H1 (cell line): ENCODE measurements at regions not wholly inside any gene's neighbourhood (a gene's known extent, or its start where the extent isn't known, plus 50 kb on each side); places are given as distances from the start of the nearest gene placed in this dataset.

Source experiments
- CTCF ChIA-PET: fragments of 300-600 bp; sonication (Branson Sonifier 250); formaldehyde crosslinking; loops from one replicate; lab custom pipeline; 2021; ENCODE audit not compliant: partially characterized antibody; lab: Charles Lee
- POLR2A ChIA-PET: fragments of 300-600 bp; sonication (Branson Sonifier 250); formaldehyde crosslinking; loops from one replicate; lab custom pipeline; 2021; ENCODE audit warnings: inconsistent platforms; ENCODE audit not compliant: partially characterized antibody; lab: Charles Lee
- DNase-seq, 2 experiments: peaks; one replicate each; pipeline versions ENCODE4 v3.0.0 to v3.0.0-alpha.2; 2010 to 2022; ENCODE audit warnings: low spot score in 2 of 2, low read depth in 1 of 2, mixed read lengths in 1 of 2
- FAIRE-seq: peaks from 2 replicates; lab custom pipeline; 2011; peaks lifted over from hg19 to GRCh38; lab: Jason Lieb, UNC
- H2AFZ ChIP-seq: 2 replicates; pipeline ENCODE4 v1.8.1; 2012; ENCODE audit warnings: low read length, inconsistent platforms
- H2AK5ac ChIP-seq: 2 replicates; pipeline ENCODE4 v1.6.1; 2013; ENCODE audit warnings: low read depth, low read length
- H2BK120ac ChIP-seq: replicated peaks from 2 replicates; pipeline ENCODE3; 2013; ENCODE audit warnings: low read depth, low read length, inconsistent platforms
- H2BK12ac ChIP-seq: 2 replicates; pipeline ENCODE4 v1.6.1; 2013; ENCODE audit warnings: low read depth, low read length
- H2BK15ac ChIP-seq: 2 replicates; pipeline ENCODE4 v1.6.1; 2013; ENCODE audit warnings: low read length
- H2BK20ac ChIP-seq: 2 replicates; pipeline ENCODE4 v1.6.1; 2013; ENCODE audit warnings: low read length
- H2BK5ac ChIP-seq: 2 replicates; pipeline ENCODE4 v1.6.1; 2013; ENCODE audit warnings: low read depth, low read length
- H3K14ac ChIP-seq: 2 replicates; pipeline ENCODE4 v1.6.1; 2013; ENCODE audit warnings: inconsistent platforms; ENCODE audit not compliant: insufficient read length
- H3K18ac ChIP-seq: 2 replicates; pipeline ENCODE4 v1.6.1; 2013; ENCODE audit warnings: low read length; ENCODE audit errors: extremely low read depth
- H3K23ac ChIP-seq: 2 replicates; pipeline ENCODE4 v1.6.1; 2013; ENCODE audit warnings: inconsistent platforms; ENCODE audit not compliant: insufficient read length
- H3K23me2 ChIP-seq: 2 replicates; pipeline ENCODE4 v1.6.1; 2013; ENCODE audit warnings: low read depth, low read length
- H3K27ac ChIP-seq: 2 replicates; pipeline ENCODE4 v1.6.1; 2011; ENCODE audit warnings: low read depth, low read length, inconsistent platforms
- H3K27me3 ChIP-seq, 4 experiments: replicated peaks in 1 of 4; 1 replicate in 1 of 4; 2 replicates in 3 of 4; pipeline versions ENCODE4 v1.6.1 to v1.8.1; 2011 to 2013; ENCODE audit warnings: low read length in 3 of 4, mild to moderate bottlenecking in 3 of 4, inconsistent platforms in 2 of 4, mixed read lengths in 2 of 4, moderate library complexity in 1 of 4; ENCODE audit not compliant: control insufficient read depth in 3 of 4, insufficient read depth in 3 of 4; ENCODE audit errors: extremely low read depth in 1 of 4
- H3K36me3 ChIP-seq, 4 experiments: 2 replicates each; pipeline versions ENCODE4 v1.6.1 to v1.8.1; 2011 to 2013; ENCODE audit warnings: mild to moderate bottlenecking in 4 of 4, low read length in 3 of 4, moderate library complexity in 2 of 4, control low read depth in 1 of 4, inconsistent platforms in 1 of 4; ENCODE audit not compliant: insufficient read depth in 4 of 4, control insufficient read depth in 2 of 4
- H3K4ac ChIP-seq: replicated peaks from 2 replicates; pipeline ENCODE3; 2013; ENCODE audit warnings: low read length, low read depth, mixed read lengths, inconsistent platforms; ENCODE audit not compliant: insufficient read length
- H3K4me1 ChIP-seq, 4 experiments: replicated peaks in 1 of 4; 1 replicate in 1 of 4; 2 replicates in 3 of 4; pipeline versions ENCODE4 v1.6.1 to v1.8.1; 2011 to 2013; ENCODE audit warnings: low read length in 3 of 4, inconsistent platforms in 2 of 4, mixed read lengths in 1 of 4; ENCODE audit not compliant: insufficient read depth in 4 of 4, control insufficient read depth in 3 of 4
- H3K4me2 ChIP-seq, 2 experiments: 2 replicates each; pipeline versions ENCODE4 v1.6.1 to v1.8.1; 2011 to 2013; ENCODE audit warnings: low read depth in 2 of 2, low read length in 2 of 2, control low read depth in 1 of 2, inconsistent platforms in 1 of 2, mild to moderate bottlenecking in 1 of 2; ENCODE audit not compliant: insufficient read depth in 1 of 2
- H3K4me3 ChIP-seq, 4 experiments: fragments of 200-600, 300-600 bp in 1 of 4; sonication (generic), shearing (Covaris generic), sonication (Bioruptor Twin) in 1 of 4; 2 replicates each; pipeline versions ENCODE4 v1.5.1 to v1.8.1; 2011 to 2016; ENCODE audit warnings: low read length in 4 of 4, low read depth in 3 of 4, control low read depth in 2 of 4, inconsistent platforms in 2 of 4, mild to moderate bottlenecking in 2 of 4, mixed read lengths in 1 of 4, moderate library complexity in 1 of 4; ENCODE audit not compliant: insufficient read depth in 2 of 4; ENCODE audit errors: extremely low read depth in 1 of 4
- H3K56ac ChIP-seq: replicated peaks from 2 replicates; pipeline ENCODE3; 2013; ENCODE audit warnings: low read depth, mild to moderate bottlenecking, mixed read lengths, low read length, inconsistent platforms; ENCODE audit not compliant: insufficient read length
- H3K79me1 ChIP-seq: 2 replicates; pipeline ENCODE4 v1.6.1; 2013; ENCODE audit warnings: low read depth, low read length, control low read depth
- H3K79me2 ChIP-seq, 2 experiments: 2 replicates each; pipeline versions ENCODE4 v1.6.1 to v1.8.1; 2012 to 2013; ENCODE audit warnings: low read length in 2 of 2, mild to moderate bottlenecking in 2 of 2, inconsistent platforms in 1 of 2; ENCODE audit not compliant: insufficient read depth in 2 of 2, control insufficient read depth in 1 of 2
- H3K9ac ChIP-seq, 4 experiments: replicated peaks in 1 of 4; 1 replicate in 1 of 4; 2 replicates in 3 of 4; pipeline versions ENCODE4 v1.6.1 to v1.8.1; 2011 to 2013; ENCODE audit warnings: low read depth in 3 of 4, low read length in 3 of 4, control low read depth in 2 of 4, mild to moderate bottlenecking in 2 of 4, moderate library complexity in 2 of 4, inconsistent platforms in 1 of 4; ENCODE audit errors: extremely low read depth in 1 of 4
- H3K9me3 ChIP-seq, 2 experiments: 2 replicates each; pipeline versions ENCODE4 v1.6.1 to v1.8.1; 2012 to 2013; ENCODE audit warnings: mild to moderate bottlenecking in 2 of 2, moderate library complexity in 2 of 2, control low read depth in 1 of 2, inconsistent platforms in 1 of 2, low read depth in 1 of 2, low read length in 1 of 2, mixed read lengths in 1 of 2; ENCODE audit not compliant: insufficient read depth in 2 of 2
- H4K20me1 ChIP-seq, 2 experiments: replicated peaks in 1 of 2; 2 replicates each; pipeline versions ENCODE3 to v1.8.1; 2011 to 2013; ENCODE audit warnings: inconsistent platforms in 2 of 2, low read length in 2 of 2, mild to moderate bottlenecking in 1 of 2; ENCODE audit not compliant: insufficient read depth in 2 of 2, control insufficient read depth in 1 of 2
- H4K5ac ChIP-seq: 2 replicates; pipeline ENCODE4 v1.6.1; 2013; ENCODE audit warnings: low read length, low read depth, mixed read lengths, inconsistent platforms; ENCODE audit not compliant: insufficient read length
- H4K8ac ChIP-seq: 2 replicates; pipeline ENCODE4 v1.8.0; 2013; ENCODE audit warnings: mild to moderate bottlenecking, moderate library complexity, low read length, inconsistent platforms; ENCODE audit not compliant: insufficient read depth; ENCODE audit errors: extremely low read depth
- H4K91ac ChIP-seq: replicated peaks from 2 replicates; pipeline ENCODE3; 2013; ENCODE audit warnings: low read length, mixed read lengths, inconsistent platforms; ENCODE audit not compliant: insufficient read length
- HDAC6 ChIP-seq: IDR thresholded peaks from one replicate; pipeline ENCODE4 v1.7.1; 2012; ENCODE audit warnings: low read depth, mild to moderate bottlenecking, inconsistent platforms, low read length, moderate library complexity
- POLR2A ChIP-seq, 2 experiments: IDR thresholded peaks; 1 replicate in 1 of 2; 2 replicates in 1 of 2; pipeline ENCODE4 v1.6.1; 2011; ENCODE audit warnings: low read depth in 2 of 2, low read length in 2 of 2, mild to moderate bottlenecking in 2 of 2; ENCODE audit errors: control extremely low read depth in 1 of 2
- WGBS, 2 experiments: shearing (Covaris generic) in 1 of 2; methylation state at CpG; one replicate each; pipeline versions ENCODE4 v1.1.6 to v1.1.7; 2013 to 2015; ENCODE audit warnings: low lambda C conversion rate in 2 of 2, mixed read lengths in 2 of 2, inconsistent platforms in 1 of 2, low coverage in 1 of 2, missing lambda C conversion rate in 1 of 2; ENCODE audit not compliant: insufficient replicate concordance in 2 of 2, insufficient coverage in 1 of 2, insufficient read length in 1 of 2; ENCODE audit errors: extremely low coverage in 1 of 2, missing lambda C conversion rate in 1 of 2; 5-methylcytosine and 5-hydroxymethylcytosine counted together

- Histone ChIP-seq H3K4me3 (no peak overlapping the region), H3K9ac (no peak overlapping the region), H3K27me3 (no peaks in the 10 kb centered on the region), H2BK5ac (no peak overlapping the region), H3K27ac (no peak overlapping the region), H3K18ac (no peak overlapping the region), H4K5ac (no peak overlapping the region), H2BK15ac (no peak overlapping the region), H4K91ac (no peak overlapping the region), H3K4ac (no peak overlapping the region), H3K4me1 (no peaks in the 10 kb centered on the region), H2AFZ (no peak overlapping the region), H3K36me3 (no peaks in the 10 kb centered on the region), H3K23ac (no peak overlapping the region), H3K79me2 (no peaks in the 10 kb centered on the region), H3K56ac (no peak overlapping the region), H4K8ac (no peak overlapping the region), H3K79me1 (no peaks in the 10 kb centered on the region), H2BK120ac (no peak overlapping the region), H2BK20ac (no peak overlapping the region), H3K4me2 (no peak overlapping the region), H3K23me2 (no peaks in the 10 kb centered on the region), H2AK5ac (no peak overlapping the region), H3K14ac (no peak overlapping the region), H3K9me3 (peaks cover 0 to 3% of the 10 kb centered on the region in 2 experiments; a peak in 1 of 4 replicates), H4K20me1 (no peaks in the 10 kb centered on the region), H2BK12ac (no peak overlapping the region)
- ChIA-PET CTCF (interaction anchor here (0.6 to 1.4 kb wide), 3 partner anchors 10 to 1255 kb away, joined by 3 to 4 read pairs (median 3); no protein-coding TSS in a partner anchor), POLR2A (no interaction called here)
- 93% methylated on average over 3 of the region's 3 CpGs; no CpG with 5 or more reads in 1 of the 2 experiments for WGBS, 2 experiments
- DNase-seq (no peak), FAIRE-seq (no peak)
- TF ChIP-seq HDAC6: no peak
- no peak for TF ChIP-seq POLR2A (IDR thresholded peaks at IDR 0.05; ENCODE audit: control extremely low read depth in 1 of 2, low read depth in 2 of 2, low read length in 2 of 2)
These were observed 51.2 kb upstream of the PROX1 start for GRCh38 chr1:213936571-213936970.
